CD4-positive, alpha-beta T cell treated with Interferon gamma for 1 hour (primary cell): ENCODE measurements at regions not wholly inside any gene's neighbourhood (a gene's known extent, or its start where the extent isn't known, plus 50 kb on each side); places are given as distances from the start of the nearest gene placed in this dataset.

Experiments
- DNase-seq: peaks from one replicate; pipeline ENCODE4 v3.0.0-alpha.2; 2020

- no peak for DNase-seq
Measured at GRCh38 chr9:107690021-107690420, 200.5 kb upstream of the KLF4 start.

GRCh38 chr9:107688728-107689127 is 199.2 kb upstream of the KLF4 start:
- no peak for DNase-seq

- DNase-seq: no peak
Measured at GRCh38 chr9:107685901-107686300, 196.3 kb upstream of the KLF4 start.

- no peak for DNase-seq
Measured at GRCh38 chr9:107685376-107685775, 195.8 kb upstream of the KLF4 start.

- DNase-seq: no peak
Measured at GRCh38 chr9:107684224-107684623, 194.7 kb upstream of the KLF4 start.

GRCh38 chr9:107683566-107683965 is 194.0 kb upstream of the KLF4 start:
- DNase-seq: no peak

- no peak for DNase-seq
Measured at GRCh38 chr9:107681988-107682387, 192.4 kb upstream of the KLF4 start.

- DNase-seq: peak; percentile 63
Measured at GRCh38 chr9:107675351-107676259, 186.0 kb upstream of the KLF4 start.

GRCh38 chr9:107674721-107675277 is 185.2 kb upstream of the KLF4 start:
- DNase-seq: peak; percentile 69

- no peak for DNase-seq
Measured at GRCh38 chr9:107673861-107674720, 184.5 kb upstream of the KLF4 start.

- DNase-seq: no peak
Measured at GRCh38 chr9:107671588-107671987, 182.0 kb upstream of the KLF4 start.

- no peak for DNase-seq
Measured at GRCh38 chr9:107669422-107669821, 179.9 kb upstream of the KLF4 start.

- no peak for DNase-seq
Measured at GRCh38 chr9:107667231-107668070, 177.9 kb upstream of the KLF4 start.

GRCh38 chr9:107665057-107665456 is 175.5 kb upstream of the KLF4 start:
- no peak for DNase-seq

GRCh38 chr9:107660976-107661375 is 171.4 kb upstream of the KLF4 start:
- no peak for DNase-seq

GRCh38 chr9:107653263-107653821 is 163.8 kb upstream of the KLF4 start:
- DNase-seq: no peak

GRCh38 chr9:107650995-107651394 is 161.4 kb upstream of the KLF4 start:
- no peak for DNase-seq

GRCh38 chr9:107650321-107650720 is 160.8 kb upstream of the KLF4 start:
- no peak for DNase-seq

GRCh38 chr9:107648153-107648715 is 158.7 kb upstream of the KLF4 start:
- DNase-seq: no peak

GRCh38 chr9:107647611-107648010 is 158.0 kb upstream of the KLF4 start:
- no peak for DNase-seq

- DNase-seq: no peak
Measured at GRCh38 chr9:107647141-107647540, 157.6 kb upstream of the KLF4 start.

- DNase-seq: no peak
Measured at GRCh38 chr9:107645464-107645833, 155.9 kb upstream of the KLF4 start.
